SK-N-MC (cell line): ENCODE measurements at regions not wholly inside any gene's neighbourhood (a gene's known extent, or its start where the extent isn't known, plus 50 kb on each side); places are given as distances from the start of the nearest gene placed in this dataset.

Source experiments
- EZH2 ChIP-seq: fragments of 200-600 bp; sonication (generic); IDR thresholded peaks from one replicate; pipeline ENCODE4 v1.6.1; 2017; ENCODE audit warnings: antibody characterized with exemption
- POLR2AphosphoS5 ChIP-seq: IDR thresholded peaks from 2 replicates; pipeline ENCODE4 v1.6.1; 2012; ENCODE audit warnings: mild to moderate bottlenecking, low read depth, low read length, borderline replicate concordance

- TF ChIP-seq EZH2 (no peak), POLR2AphosphoS5 (no peak)
Measured at GRCh38 chr18:29737620-29738019, 1304.9 kb downstream of the DSC3 start.
